ENCODE measurements at regions not wholly inside any gene's neighbourhood (a gene's known extent, or its start where the extent isn't known, plus 50 kb on each side); places are given as distances from the start of the nearest gene placed in this dataset.

GRCh38 chr3:107884719-107885460, 205.9 kb downstream of the CD47 start:
- no peaks in the 10 kb centered on the region for H3K36me3 ChIP-seq (ENCODE audit: control insufficient read depth, insufficient read depth, low read length)
- H3K9me3 ChIP-seq, result no peaks in the 10 kb centered on the region
- no peak overlapping the region for H3K4me3 ChIP-seq (ENCODE audit: low read depth, low read length)
- no peak overlapping the region for H3K27ac Mint-ChIP-seq (ENCODE audit: unreplicated experiment)
- DNase-seq, result no peak
- no peaks in the 10 kb centered on the region for H3K9me3 Mint-ChIP-seq (ENCODE audit: unreplicated experiment)
- H3K36me3 Mint-ChIP-seq (ENCODE audit: insufficient read depth, unreplicated experiment), result no peaks in the 10 kb centered on the region
- H3K4me1 ChIP-seq, result no peaks in the 10 kb centered on the region
- H3K4me3 Mint-ChIP-seq (ENCODE audit: unreplicated experiment), result no peak overlapping the region
- ChIA-PET CTCF (interaction anchor here (1.2 kb wide), 1 partner anchor 29 kb away, joined by 3 read pairs; no protein-coding TSS in a partner anchor), POLR2A (no interaction called here)
- no peaks in the 10 kb centered on the region for H3K27me3 ChIP-seq (replicated peaks; ENCODE audit: control insufficient read depth, insufficient read depth, low read length)
- intact Hi-C loops (cut with micrococcal nuclease; ENCODE audit: unreplicated experiment), result no loop called here
- no peaks in the 10 kb centered on the region for H3K27me3 Mint-ChIP-seq (ENCODE audit: insufficient read depth, unreplicated experiment)
- H3K4me1 Mint-ChIP-seq (ENCODE audit: low read depth, unreplicated experiment), result no peaks in the 10 kb centered on the region
- TF ChIP-seq CTCF (IDR thresholded peaks at IDR 0.05; ENCODE audit: insufficient read depth in 1 of 2, low read depth in 1 of 2, low read length in 1 of 2, severe bottlenecking in 1 of 2, unreplicated experiment in 1 of 2), result no peak
- BruUV-seq (replicated peaks), result no TSS peak

GRCh38 chr3:107884028-107884427, 206.8 kb downstream of the CD47 start:
- Histone ChIP-seq H3K36me3 (ENCODE audit: control insufficient read depth, insufficient read depth, low read length) (no peaks in the 10 kb centered on the region), H3K27me3 (replicated peaks; ENCODE audit: control insufficient read depth, insufficient read depth, low read length) (no peaks in the 10 kb centered on the region), H3K4me3 (ENCODE audit: low read depth, low read length) (no peak overlapping the region), H3K4me1 (no peaks in the 10 kb centered on the region), H3K9me3 (no peaks in the 10 kb centered on the region)
- intact Hi-C loops (cut with micrococcal nuclease; ENCODE audit: unreplicated experiment), result no loop called here
- no TSS peak for BruUV-seq (replicated peaks)
- Mint-ChIP-seq H3K36me3 (ENCODE audit: insufficient read depth, unreplicated experiment) (no peaks in the 10 kb centered on the region), H3K4me1 (ENCODE audit: low read depth, unreplicated experiment) (no peaks in the 10 kb centered on the region), H3K27ac (ENCODE audit: unreplicated experiment) (no peak overlapping the region), H3K27me3 (ENCODE audit: insufficient read depth, unreplicated experiment) (no peaks in the 10 kb centered on the region), H3K9me3 (ENCODE audit: unreplicated experiment) (no peaks in the 10 kb centered on the region), H3K4me3 (ENCODE audit: unreplicated experiment) (no peak overlapping the region)
- TF ChIP-seq CTCF (IDR thresholded peaks at IDR 0.05; ENCODE audit: insufficient read depth in 1 of 2, low read depth in 1 of 2, low read length in 1 of 2, severe bottlenecking in 1 of 2, unreplicated experiment in 1 of 2), result no peak
- CTCF ChIA-PET, result interaction anchor here (1.2 kb wide), 1 partner anchor 28 kb away, joined by 3 read pairs; no protein-coding TSS in a partner anchor
- POLR2A ChIA-PET, result no interaction called here
- DNase-seq, result no peak

GRCh38 chr3:107882881-107883280, 207.9 kb downstream of the CD47 start:
- POLR2A ChIA-PET, result no interaction called here
- H3K27me3 Mint-ChIP-seq (ENCODE audit: insufficient read depth, unreplicated experiment), result no peaks in the 10 kb centered on the region
- no peaks in the 10 kb centered on the region for H3K27me3 ChIP-seq (replicated peaks; ENCODE audit: control insufficient read depth, insufficient read depth, low read length)
- no peaks in the 10 kb centered on the region for H3K4me1 ChIP-seq
- BruUV-seq (replicated peaks), result no TSS peak
- H3K27ac Mint-ChIP-seq (ENCODE audit: unreplicated experiment), result no peak overlapping the region
- H3K9me3 Mint-ChIP-seq (ENCODE audit: unreplicated experiment), result no peaks in the 10 kb centered on the region
- no peak for DNase-seq
- no peak for TF ChIP-seq CTCF (IDR thresholded peaks at IDR 0.05; ENCODE audit: insufficient read depth in 1 of 2, low read depth in 1 of 2, low read length in 1 of 2, severe bottlenecking in 1 of 2, unreplicated experiment in 1 of 2)
- H3K4me1 Mint-ChIP-seq (ENCODE audit: low read depth, unreplicated experiment), result no peaks in the 10 kb centered on the region
- H3K4me3 Mint-ChIP-seq (ENCODE audit: unreplicated experiment), result no peak overlapping the region
- no peaks in the 10 kb centered on the region for H3K36me3 Mint-ChIP-seq (ENCODE audit: insufficient read depth, unreplicated experiment)
- intact Hi-C loops (cut with micrococcal nuclease; ENCODE audit: unreplicated experiment), result no loop called here
- no peaks in the 10 kb centered on the region for H3K36me3 ChIP-seq (ENCODE audit: control insufficient read depth, insufficient read depth, low read length)
- H3K9me3 ChIP-seq, result no peaks in the 10 kb centered on the region
- CTCF ChIA-PET, result interaction anchor here (0.5 kb wide), 1 partner anchor 32 kb away, joined by 3 read pairs; no protein-coding TSS in a partner anchor
- H3K4me3 ChIP-seq (ENCODE audit: low read depth, low read length), result no peak overlapping the region
